ENCODE measurements at regions not wholly inside any gene's neighbourhood (a gene's known extent, or its start where the extent isn't known, plus 50 kb on each side); places are given as distances from the start of the nearest gene placed in this dataset.

DNA sequence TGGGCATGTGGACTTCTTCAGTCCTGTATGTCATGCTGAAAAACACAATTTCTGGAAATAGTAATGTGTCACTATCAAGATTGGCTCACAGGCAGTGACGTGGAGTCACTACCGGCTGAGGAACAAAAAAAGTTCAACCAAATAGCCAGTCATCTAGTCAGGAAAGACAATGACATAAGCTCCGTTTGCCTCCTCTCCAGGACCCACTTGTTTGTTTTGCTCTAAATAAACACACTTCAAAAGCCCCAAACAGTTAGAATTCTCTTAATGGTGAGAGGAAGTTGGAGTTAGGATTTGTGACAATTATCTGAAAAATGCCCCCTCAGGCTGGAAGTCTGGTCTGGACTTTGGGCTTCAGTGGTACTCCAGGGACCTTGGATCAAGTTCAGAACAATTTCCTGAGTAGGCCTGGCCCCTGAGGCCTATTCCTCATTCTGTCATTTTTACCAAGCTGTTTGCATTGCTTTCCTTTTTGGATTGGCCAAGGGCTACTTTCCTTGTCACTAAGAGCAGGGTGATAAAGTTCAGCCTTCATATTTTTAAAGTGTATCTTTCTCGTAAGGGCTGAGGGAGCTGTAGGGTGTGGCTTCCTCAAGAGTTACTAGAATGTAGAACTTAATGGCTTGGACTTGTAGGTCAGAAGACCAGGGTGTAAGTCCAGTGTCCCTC, 98.9 kb downstream of the EOMES start (continued):
- TF ChIP-seq MYNN (CRISPR knock-in tag; IDR thresholded peaks at IDR 0.05; ENCODE audit: low read depth) = no peak
- TF ChIP-seq, protein P1, sequence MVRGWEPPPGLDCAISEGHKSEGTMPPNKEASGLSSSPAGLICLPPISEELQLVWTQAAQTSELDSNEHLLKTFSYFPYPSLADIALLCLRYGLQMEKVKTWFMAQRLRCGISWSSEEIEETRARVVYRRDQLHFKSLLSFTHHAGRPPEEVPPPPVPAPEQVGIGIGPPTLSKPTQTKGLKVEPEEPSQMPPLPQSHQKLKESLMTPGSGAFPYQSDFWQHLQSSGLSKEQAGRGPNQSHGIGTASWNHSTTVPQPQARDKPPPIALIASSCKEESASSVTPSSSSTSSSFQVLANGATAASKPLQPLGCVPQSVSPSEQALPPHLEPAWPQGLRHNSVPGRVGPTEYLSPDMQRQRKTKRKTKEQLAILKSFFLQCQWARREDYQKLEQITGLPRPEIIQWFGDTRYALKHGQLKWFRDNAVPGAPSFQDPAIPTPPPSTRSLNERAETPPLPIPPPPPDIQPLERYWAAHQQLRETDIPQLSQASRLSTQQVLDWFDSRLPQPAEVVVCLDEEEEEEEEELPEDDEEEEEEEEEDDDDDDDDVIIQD (CRISPR knock-in tag; IDR thresholded peaks at IDR 0.05; ENCODE audit: low read depth) = peak; percentile 81; the same call in 1 of the 2 replicates
- TF ChIP-seq, protein P2, sequence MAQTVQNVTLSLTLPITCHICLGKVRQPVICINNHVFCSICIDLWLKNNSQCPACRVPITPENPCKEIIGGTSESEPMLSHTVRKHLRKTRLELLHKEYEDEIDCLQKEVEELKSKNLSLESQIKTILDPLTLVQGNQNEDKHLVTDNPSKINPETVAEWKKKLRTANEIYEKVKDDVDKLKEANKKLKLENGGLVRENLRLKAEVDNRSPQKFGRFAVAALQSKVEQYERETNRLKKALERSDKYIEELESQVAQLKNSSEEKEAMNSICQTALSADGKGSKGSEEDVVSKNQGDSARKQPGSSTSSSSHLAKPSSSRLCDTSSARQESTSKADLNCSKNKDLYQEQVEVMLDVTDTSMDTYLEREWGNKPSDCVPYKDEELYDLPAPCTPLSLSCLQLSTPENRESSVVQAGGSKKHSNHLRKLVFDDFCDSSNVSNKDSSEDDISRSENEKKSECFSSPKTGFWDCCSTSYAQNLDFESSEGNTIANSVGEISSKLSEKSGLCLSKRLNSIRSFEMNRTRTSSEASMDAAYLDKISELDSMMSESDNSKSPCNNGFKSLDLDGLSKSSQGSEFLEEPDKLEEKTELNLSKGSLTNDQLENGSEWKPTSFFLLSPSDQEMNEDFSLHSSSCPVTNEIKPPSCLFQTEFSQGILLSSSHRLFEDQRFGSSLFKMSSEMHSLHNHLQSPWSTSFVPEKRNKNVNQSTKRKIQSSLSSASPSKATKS (CRISPR knock-in tag; IDR thresholded peaks at IDR 0.05) = no peak
- TF ChIP-seq NFYC (CRISPR knock-in tag; IDR thresholded peaks at IDR 0.05) = peak; percentile 50; the same call in 1 of the 2 replicates
- TF ChIP-seq, protein P3, sequence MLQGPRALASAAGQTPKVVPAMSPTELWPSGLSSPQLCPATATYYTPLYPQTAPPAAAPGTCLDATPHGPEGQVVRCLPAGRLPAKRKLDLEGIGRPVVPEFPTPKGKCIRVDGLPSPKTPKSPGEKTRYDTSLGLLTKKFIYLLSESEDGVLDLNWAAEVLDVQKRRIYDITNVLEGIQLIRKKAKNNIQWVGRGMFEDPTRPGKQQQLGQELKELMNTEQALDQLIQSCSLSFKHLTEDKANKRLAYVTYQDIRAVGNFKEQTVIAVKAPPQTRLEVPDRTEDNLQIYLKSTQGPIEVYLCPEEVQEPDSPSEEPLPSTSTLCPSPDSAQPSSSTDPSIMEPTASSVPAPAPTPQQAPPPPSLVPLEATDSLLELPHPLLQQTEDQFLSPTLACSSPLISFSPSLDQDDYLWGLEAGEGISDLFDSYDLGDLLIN (CRISPR knock-in tag; IDR thresholded peaks at IDR 0.05; ENCODE audit: borderline replicate concordance) = no peak
- TF ChIP-seq, protein P4, sequence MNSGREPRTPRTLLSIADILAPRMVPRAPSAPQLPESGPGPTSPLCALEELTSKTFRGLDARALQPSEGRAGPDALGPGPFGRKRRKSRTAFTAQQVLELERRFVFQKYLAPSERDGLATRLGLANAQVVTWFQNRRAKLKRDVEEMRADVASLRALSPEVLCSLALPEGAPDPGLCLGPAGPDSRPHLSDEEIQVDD (CRISPR knock-in tag; IDR thresholded peaks at IDR 0.05; ENCODE audit: borderline replicate concordance) = no peak
- TF ChIP-seq, protein P5, sequence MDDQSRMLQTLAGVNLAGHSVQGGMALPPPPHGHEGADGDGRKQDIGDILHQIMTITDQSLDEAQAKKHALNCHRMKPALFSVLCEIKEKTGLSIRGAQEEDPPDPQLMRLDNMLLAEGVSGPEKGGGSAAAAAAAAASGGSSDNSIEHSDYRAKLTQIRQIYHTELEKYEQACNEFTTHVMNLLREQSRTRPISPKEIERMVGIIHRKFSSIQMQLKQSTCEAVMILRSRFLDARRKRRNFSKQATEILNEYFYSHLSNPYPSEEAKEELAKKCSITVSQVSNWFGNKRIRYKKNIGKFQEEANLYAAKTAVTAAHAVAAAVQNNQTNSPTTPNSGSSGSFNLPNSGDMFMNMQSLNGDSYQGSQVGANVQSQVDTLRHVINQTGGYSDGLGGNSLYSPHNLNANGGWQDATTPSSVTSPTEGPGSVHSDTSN (CRISPR knock-in tag; IDR thresholded peaks at IDR 0.05; ENCODE audit: borderline replicate concordance) = no peak
- TF ChIP-seq, protein P6, sequence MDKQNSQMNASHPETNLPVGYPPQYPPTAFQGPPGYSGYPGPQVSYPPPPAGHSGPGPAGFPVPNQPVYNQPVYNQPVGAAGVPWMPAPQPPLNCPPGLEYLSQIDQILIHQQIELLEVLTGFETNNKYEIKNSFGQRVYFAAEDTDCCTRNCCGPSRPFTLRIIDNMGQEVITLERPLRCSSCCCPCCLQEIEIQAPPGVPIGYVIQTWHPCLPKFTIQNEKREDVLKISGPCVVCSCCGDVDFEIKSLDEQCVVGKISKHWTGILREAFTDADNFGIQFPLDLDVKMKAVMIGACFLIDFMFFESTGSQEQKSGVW (CRISPR knock-in tag; IDR thresholded peaks at IDR 0.05; ENCODE audit: borderline replicate concordance) = no peak
- peak; percentile 71 for TF ChIP-seq ETV5 (CRISPR knock-in tag; IDR thresholded peaks at IDR 0.05; ENCODE audit: borderline replicate concordance)
- peak; percentile 40; the same call in 1 of the 2 replicates for TF ChIP-seq SAP130 (CRISPR knock-in tag; IDR thresholded peaks at IDR 0.05; ENCODE audit: low read depth)
- TF ChIP-seq GZF1 (CRISPR knock-in tag; IDR thresholded peaks at IDR 0.05) = no peak
- TF ChIP-seq, protein P7, sequence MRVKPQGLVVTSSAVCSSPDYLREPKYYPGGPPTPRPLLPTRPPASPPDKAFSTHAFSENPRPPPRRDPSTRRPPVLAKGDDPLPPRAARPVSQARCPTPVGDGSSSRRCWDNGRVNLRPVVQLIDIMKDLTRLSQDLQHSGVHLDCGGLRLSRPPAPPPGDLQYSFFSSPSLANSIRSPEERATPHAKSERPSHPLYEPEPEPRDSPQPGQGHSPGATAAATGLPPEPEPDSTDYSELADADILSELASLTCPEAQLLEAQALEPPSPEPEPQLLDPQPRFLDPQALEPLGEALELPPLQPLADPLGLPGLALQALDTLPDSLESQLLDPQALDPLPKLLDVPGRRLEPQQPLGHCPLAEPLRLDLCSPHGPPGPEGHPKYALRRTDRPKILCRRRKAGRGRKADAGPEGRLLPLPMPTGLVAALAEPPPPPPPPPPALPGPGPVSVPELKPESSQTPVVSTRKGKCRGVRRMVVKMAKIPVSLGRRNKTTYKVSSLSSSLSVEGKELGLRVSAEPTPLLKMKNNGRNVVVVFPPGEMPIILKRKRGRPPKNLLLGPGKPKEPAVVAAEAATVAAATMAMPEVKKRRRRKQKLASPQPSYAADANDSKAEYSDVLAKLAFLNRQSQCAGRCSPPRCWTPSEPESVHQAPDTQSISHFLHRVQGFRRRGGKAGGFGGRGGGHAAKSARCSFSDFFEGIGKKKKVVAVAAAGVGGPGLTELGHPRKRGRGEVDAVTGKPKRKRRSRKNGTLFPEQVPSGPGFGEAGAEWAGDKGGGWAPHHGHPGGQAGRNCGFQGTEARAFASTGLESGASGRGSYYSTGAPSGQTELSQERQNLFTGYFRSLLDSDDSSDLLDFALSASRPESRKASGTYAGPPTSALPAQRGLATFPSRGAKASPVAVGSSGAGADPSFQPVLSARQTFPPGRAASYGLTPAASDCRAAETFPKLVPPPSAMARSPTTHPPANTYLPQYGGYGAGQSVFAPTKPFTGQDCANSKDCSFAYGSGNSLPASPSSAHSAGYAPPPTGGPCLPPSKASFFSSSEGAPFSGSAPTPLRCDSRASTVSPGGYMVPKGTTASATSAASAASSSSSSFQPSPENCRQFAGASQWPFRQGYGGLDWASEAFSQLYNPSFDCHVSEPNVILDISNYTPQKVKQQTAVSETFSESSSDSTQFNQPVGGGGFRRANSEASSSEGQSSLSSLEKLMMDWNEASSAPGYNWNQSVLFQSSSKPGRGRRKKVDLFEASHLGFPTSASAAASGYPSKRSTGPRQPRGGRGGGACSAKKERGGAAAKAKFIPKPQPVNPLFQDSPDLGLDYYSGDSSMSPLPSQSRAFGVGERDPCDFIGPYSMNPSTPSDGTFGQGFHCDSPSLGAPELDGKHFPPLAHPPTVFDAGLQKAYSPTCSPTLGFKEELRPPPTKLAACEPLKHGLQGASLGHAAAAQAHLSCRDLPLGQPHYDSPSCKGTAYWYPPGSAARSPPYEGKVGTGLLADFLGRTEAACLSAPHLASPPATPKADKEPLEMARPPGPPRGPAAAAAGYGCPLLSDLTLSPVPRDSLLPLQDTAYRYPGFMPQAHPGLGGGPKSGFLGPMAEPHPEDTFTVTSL (CRISPR knock-in tag; IDR thresholded peaks at IDR 0.05; ENCODE audit: borderline replicate concordance) = peak; percentile 94; the same call in 1 of the 2 replicates
- TF ChIP-seq, protein P8, sequence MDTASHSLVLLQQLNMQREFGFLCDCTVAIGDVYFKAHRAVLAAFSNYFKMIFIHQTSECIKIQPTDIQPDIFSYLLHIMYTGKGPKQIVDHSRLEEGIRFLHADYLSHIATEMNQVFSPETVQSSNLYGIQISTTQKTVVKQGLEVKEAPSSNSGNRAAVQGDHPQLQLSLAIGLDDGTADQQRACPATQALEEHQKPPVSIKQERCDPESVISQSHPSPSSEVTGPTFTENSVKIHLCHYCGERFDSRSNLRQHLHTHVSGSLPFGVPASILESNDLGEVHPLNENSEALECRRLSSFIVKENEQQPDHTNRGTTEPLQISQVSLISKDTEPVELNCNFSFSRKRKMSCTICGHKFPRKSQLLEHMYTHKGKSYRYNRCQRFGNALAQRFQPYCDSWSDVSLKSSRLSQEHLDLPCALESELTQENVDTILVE (CRISPR knock-in tag; IDR thresholded peaks at IDR 0.05) = 0 out of 2 replicates have a peak, but pooled peaks have one; percentile 43
